ENCODE measurements at regions not wholly inside any gene's neighbourhood (a gene's known extent, or its start where the extent isn't known, plus 50 kb on each side); places are given as distances from the start of the nearest gene placed in this dataset.

- TF ChIP-seq POLR2A (IDR thresholded peaks at IDR 0.05; ENCODE audit: low read length) (no peak), GATA1 (IDR thresholded peaks at IDR 0.05; ENCODE audit: low read depth, low read length) (no peak)
Observed at GRCh38 chr7:24052572-24053260, 231.3 kb upstream of the NPY start.
